Neural progenitor cell (in vitro differentiated cells): ENCODE measurements at regions not wholly inside any gene's neighbourhood (a gene's known extent, or its start where the extent isn't known, plus 50 kb on each side); places are given as distances from the start of the nearest gene placed in this dataset.

Experiments
- EZH2 ChIP-seq: fragments of 200-600 bp; sonication (generic); IDR thresholded peaks from 2 replicates; pipeline ENCODE4 v1.6.1; 2017; ENCODE audit warnings: antibody characterized with exemption, mild to moderate bottlenecking, moderate library complexity
- TF ChIP-seq, protein P1 (sequence below): fragments of 200-600 bp; sonication (generic); IDR thresholded peaks from 2 replicates; pipeline ENCODE4 v1.5.1; 2017; ENCODE audit warnings: antibody characterized with exemption, mild to moderate bottlenecking

DNA sequence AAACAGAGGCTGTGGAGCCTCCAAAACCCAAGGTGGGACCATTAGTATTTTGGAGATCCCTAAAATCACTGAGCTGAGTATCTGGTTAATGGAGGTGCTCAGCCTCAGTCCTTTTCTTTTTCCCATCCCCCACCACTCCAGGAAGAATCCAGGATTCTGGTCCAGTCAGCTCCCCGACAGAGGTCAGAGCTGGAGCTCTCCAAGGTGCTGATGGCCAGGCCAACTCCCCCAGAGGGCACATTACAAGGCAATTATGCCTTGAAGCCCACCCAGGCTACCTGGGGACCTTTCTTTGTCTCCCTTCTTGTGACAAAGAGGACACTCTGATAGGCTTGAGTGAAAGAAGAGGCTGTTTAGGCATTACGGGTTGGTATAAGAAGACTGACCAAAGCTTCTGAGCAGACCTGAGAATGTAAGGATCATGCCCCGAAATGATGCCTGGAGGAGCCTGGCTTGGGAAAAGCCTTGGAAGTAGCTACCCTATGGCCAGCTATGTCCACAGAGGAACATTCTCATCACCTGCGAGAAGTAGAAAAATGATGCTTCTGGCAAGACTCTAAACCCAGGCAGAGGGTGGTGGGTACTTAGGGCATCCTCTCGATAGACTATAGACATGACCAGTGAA is 102.5 kb upstream of the LDAH start:
- TF ChIP-seq, protein P1, sequence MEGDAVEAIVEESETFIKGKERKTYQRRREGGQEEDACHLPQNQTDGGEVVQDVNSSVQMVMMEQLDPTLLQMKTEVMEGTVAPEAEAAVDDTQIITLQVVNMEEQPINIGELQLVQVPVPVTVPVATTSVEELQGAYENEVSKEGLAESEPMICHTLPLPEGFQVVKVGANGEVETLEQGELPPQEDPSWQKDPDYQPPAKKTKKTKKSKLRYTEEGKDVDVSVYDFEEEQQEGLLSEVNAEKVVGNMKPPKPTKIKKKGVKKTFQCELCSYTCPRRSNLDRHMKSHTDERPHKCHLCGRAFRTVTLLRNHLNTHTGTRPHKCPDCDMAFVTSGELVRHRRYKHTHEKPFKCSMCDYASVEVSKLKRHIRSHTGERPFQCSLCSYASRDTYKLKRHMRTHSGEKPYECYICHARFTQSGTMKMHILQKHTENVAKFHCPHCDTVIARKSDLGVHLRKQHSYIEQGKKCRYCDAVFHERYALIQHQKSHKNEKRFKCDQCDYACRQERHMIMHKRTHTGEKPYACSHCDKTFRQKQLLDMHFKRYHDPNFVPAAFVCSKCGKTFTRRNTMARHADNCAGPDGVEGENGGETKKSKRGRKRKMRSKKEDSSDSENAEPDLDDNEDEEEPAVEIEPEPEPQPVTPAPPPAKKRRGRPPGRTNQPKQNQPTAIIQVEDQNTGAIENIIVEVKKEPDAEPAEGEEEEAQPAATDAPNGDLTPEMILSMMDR: no peak
- TF ChIP-seq EZH2: no peak
